ENCODE measurements at regions not wholly inside any gene's neighbourhood (a gene's known extent, or its start where the extent isn't known, plus 50 kb on each side); places are given as distances from the start of the nearest gene placed in this dataset.

DNA sequence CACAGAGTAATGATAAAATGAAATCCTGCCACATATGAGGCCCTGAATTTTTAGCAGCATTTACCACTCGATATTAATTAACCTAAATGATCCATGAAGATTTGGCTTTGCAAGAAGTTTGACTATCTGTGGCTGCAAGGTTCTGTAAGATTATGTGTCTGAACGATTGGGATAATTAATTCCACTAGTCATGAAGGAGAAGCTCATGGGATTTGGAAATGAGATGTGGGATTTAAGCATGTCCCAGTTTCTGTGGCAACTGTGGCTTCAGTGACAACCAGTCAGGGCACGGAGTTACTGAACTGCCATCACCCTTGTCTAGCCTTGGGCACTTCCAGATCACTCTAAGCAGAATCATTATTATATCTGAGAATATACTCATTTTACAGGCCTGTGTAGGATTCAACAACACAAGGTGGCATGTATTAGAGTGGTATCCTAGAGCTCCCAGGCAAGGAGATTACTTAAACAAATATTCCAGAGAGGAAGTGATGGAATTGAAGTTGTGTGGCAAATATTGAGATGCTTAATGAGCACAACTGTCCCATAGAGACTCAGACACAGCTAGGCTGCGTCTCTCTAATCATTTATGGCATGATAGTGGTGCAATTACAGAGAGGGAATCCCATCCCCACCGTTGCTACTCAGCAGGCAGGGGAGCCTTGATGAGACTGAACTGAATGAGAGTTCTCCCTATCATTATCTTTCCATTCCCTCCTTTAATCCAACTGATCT is 205.0 kb upstream of the KRR1 start:
- TF ChIP-seq, protein P1, sequence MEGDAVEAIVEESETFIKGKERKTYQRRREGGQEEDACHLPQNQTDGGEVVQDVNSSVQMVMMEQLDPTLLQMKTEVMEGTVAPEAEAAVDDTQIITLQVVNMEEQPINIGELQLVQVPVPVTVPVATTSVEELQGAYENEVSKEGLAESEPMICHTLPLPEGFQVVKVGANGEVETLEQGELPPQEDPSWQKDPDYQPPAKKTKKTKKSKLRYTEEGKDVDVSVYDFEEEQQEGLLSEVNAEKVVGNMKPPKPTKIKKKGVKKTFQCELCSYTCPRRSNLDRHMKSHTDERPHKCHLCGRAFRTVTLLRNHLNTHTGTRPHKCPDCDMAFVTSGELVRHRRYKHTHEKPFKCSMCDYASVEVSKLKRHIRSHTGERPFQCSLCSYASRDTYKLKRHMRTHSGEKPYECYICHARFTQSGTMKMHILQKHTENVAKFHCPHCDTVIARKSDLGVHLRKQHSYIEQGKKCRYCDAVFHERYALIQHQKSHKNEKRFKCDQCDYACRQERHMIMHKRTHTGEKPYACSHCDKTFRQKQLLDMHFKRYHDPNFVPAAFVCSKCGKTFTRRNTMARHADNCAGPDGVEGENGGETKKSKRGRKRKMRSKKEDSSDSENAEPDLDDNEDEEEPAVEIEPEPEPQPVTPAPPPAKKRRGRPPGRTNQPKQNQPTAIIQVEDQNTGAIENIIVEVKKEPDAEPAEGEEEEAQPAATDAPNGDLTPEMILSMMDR (IDR thresholded peaks at IDR 0.05) = no peak
- TF ChIP-seq POLR2A (IDR thresholded peaks at IDR 0.05) = no peak

Measured in heart left ventricle (tissue), 13 donors.